SH-SY5Y (cell line): ENCODE measurements at regions not wholly inside any gene's neighbourhood (a gene's known extent, or its start where the extent isn't known, plus 50 kb on each side); places are given as distances from the start of the nearest gene placed in this dataset.

Experiments used
- GATA2 ChIP-seq: IDR thresholded peaks from 2 replicates; pipeline ENCODE4 v1.6.1; 2011; ENCODE audit warnings: mild to moderate bottlenecking, low read depth, low read length
- GATA3 ChIP-seq: IDR thresholded peaks from 2 replicates; pipeline ENCODE4 v1.6.1; 2011; ENCODE audit warnings: low read depth, mild to moderate bottlenecking, low read length, moderate library complexity

GRCh38 chr1:94660258-94660657 is 118.7 kb upstream of the F3 start:
- TF ChIP-seq GATA3 = no peak
- TF ChIP-seq GATA2 = no peak
